Activated T-cell treated with anti-CD3 and anti-CD28 coated beads for 1 hour (primary cell): ENCODE measurements at regions not wholly inside any gene's neighbourhood (a gene's known extent, or its start where the extent isn't known, plus 50 kb on each side); places are given as distances from the start of the nearest gene placed in this dataset.
"Not testable (repeated sequence)": the region's sequence is repeated elsewhere in the genome, so short reads cannot be mapped to it uniquely, and the experiment has no call there.

Experiments used
- DNase-seq: peaks from one replicate; pipeline ENCODE4 v3.0.0-alpha.2; 2020; ENCODE audit warnings: low read depth

GRCh38 chr1:245025525-245025924 lies 129.3 kb upstream of the KIF26B start:
- no peak for DNase-seq

DNA sequence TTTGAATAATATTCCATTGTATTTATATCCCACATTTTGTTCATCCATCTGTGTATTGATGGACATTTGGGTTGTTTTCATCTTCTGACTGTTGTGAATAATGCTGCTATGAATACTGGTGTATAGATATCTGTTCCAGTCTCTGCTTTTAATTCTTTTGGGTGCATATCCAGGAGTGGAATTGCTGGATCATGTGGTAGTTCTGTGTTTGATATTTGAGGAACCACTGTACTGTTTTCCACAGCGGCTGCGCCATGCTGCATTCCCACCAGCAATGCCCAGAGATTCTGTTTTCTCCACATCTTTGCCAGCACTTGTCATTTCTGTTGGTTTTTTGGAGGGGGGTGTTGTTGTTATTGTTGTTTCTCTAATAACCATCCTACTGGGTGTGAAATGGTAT lies 131.6 kb upstream of the KIF26B start:
- no peak for DNase-seq

DNA sequence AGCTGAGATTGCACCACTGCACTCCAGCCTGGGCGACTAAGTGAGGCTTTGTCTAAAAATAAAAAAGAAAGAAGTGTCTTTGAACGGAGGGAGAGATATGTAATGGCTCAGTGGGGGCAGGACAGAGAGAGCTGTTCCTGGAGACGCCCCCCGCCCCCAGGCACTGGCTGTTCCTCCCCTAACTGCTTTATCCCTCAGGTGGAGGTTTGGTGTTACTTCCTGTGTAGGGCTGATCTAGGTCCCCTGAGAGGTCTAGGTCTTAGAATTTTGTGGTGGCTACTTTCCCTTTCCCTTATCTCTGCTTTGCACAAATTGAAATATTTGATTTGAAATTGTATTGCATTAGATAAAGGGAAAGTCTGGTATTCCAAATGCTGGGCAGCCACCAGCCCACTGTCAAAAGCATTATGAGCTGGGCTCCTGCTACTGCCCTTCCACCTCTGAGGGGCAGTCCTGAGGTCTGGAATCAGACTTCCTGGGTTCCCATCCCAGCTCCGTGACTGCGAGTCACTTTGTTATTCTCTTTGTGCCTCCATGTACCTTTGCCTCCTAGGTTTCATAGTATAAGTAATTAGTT lies 134.8 kb upstream of the KIF26B start:
- no peak for DNase-seq

- DNase-seq = no peak
These were observed 138.1 kb upstream of the KIF26B start for GRCh38 chr1:245016700-245017099.

DNA sequence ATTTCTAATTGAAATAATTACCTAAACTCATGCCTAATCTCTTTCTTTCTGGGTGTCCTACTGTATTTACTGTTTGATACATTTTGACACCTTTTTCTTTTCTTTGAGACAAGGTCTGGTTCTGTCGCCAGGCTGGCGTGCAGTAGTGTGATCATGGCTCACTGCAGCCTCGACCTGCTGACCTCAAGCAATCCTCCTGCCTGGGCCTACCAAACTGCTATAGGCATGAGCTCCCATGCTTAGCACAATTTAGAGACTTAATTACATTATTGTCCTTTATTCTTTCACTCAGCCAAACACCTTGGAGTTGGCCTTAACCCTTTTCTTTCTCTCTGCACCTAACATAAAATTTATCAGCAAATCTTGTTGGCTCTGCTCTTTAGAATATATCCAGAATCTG lies 139.8 kb upstream of the KIF26B start:
- DNase-seq = no peak

- no peak for DNase-seq
These were observed 140.3 kb upstream of the KIF26B start for GRCh38 chr1:245014247-245015029.

GRCh38 chr1:245010018-245010614 lies 144.7 kb upstream of the KIF26B start:
- no peak for DNase-seq

GRCh38 chr1:245008761-245009160 lies 144.4 kb upstream of the HNRNPU start:
- no peak for DNase-seq

DNA sequence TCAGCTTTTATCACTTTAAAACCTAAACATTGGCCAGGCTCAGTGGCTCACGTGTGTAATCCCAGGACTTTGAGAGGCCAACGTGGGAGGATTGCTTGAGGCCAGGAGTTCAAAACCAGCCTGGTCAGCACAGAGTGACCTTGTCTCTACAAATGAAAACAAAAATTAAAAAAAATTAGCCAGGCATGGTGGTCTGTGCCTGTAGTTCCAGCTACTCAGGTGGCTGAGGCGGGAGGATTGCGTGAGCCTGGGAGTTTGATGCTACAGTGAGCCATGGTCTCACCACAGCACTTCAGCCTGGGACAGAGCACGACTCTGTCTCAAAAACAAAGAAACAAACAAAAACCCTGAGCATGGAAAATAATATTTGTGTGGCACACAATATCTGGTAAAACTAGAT lies 143.5 kb upstream of the HNRNPU start:
- no peak for DNase-seq

DNA sequence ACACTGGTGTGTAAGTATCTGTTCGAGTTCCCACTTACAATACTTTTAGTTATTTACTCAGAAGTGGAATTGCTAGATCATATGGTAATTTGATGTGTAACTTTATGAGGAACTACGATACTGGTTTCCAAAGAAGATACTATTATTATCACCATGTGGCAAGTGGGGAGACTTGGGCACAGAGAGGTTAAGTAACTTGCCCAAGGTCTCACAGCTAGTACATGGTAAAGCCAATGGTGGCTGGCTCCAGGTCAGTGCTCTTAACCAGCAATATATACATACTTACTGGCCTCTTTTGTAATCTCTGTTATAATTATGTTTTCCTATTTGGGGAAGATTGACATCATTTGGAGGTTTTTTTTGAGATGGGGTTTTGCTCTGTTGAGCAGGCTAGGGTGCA lies 138.9 kb upstream of the HNRNPU start:
- no peak for DNase-seq

DNA sequence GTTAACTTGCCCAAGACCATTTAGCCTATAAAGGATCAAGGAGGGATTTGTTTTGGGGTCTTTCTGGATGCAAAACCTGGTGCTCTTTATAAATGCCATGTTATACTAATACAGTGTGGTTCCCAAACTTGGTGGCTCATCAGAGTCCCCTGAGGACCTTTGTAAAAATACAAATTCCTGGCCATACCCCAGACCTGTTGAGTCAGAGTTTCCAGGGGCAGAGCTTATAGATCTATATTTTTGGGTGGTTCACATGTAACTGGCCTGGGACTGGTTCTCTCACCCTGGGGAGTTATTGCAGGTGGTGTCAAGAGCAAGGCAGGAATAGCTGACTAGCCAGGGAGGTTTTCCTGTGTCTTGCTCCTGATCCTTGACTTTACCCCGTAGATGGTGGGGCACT lies 136.9 kb upstream of the HNRNPU start:
- DNase-seq = no peak

GRCh38 chr1:245000872-245001188 lies 136.5 kb upstream of the HNRNPU start:
- no peak for DNase-seq

GRCh38 chr1:244999644-245000043 lies 135.3 kb upstream of the HNRNPU start:
- DNase-seq = not testable (repeated sequence)

GRCh38 chr1:244998717-244999346 lies 134.5 kb upstream of the HNRNPU start:
- DNase-seq = no peak

DNA sequence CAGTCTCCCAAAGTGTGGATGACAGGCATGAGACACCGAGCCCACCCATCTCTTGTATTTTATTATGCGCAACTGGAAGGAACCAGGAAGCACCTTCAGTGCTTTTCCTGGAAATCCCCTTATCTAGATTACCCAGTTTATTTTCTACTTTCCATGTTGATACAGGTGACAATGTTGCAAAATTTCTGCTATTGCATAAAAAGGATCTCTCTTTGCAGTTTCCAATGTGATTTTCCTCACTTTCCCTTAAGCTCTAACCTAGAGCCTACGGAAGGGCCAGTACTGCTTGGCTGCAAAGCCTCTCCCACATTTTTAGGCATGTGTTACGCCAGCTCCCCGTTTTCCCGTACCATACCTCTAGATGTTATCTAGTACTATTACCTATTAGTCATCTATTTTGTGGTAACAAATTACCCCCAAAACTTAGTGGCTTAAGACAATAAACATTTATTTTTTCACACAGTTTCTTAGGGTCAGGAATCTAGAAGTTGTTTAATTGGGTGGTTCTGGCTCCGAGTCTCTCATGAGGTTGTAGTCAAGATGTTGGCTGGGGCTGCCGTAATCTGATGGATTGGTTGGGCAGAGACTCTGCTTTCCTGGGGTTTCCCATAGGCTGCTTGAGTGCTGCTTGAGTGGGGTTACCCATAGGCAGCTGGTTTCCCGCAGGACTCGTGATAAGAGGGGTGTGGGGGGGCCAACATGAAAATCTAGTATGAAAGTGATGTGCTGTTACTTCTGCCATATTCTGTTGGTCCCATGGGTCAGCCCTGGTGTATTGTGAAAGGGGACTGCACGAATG lies 131.5 kb upstream of the HNRNPU start:
- DNase-seq = no peak

GRCh38 chr1:244992833-244993232 lies 128.5 kb upstream of the HNRNPU start:
- no peak for DNase-seq

- no peak for DNase-seq
These were observed 125.5 kb upstream of the HNRNPU start for GRCh38 chr1:244989813-244990212.

GRCh38 chr1:244988521-244988920 lies 124.2 kb upstream of the HNRNPU start:
- DNase-seq = no peak

- DNase-seq = no peak
These were observed 116.3 kb upstream of the HNRNPU start for GRCh38 chr1:244980605-244981004.

- no peak for DNase-seq
These were observed 110.2 kb upstream of the HNRNPU start for GRCh38 chr1:244974550-244974949.

DNA sequence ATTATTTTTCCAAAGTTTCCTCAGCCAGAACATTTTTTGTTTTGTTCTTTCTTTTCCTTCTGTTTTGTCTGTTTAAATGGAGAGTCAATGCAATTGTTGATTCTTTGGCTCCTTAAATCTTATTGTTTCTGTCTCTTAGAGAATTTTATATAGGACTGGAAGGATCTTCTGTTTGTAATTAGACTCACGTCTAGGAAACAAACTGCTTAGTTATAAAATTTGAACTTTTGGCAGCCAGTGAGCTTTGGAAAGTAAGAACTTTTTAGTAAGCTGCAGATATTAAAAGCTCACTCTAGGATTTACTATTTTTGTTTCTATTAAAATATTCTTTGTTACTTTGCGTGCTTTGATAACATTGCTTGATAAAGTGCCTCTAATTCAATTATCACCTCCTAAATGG lies 109.8 kb upstream of the HNRNPU start:
- DNase-seq = no peak

DNA sequence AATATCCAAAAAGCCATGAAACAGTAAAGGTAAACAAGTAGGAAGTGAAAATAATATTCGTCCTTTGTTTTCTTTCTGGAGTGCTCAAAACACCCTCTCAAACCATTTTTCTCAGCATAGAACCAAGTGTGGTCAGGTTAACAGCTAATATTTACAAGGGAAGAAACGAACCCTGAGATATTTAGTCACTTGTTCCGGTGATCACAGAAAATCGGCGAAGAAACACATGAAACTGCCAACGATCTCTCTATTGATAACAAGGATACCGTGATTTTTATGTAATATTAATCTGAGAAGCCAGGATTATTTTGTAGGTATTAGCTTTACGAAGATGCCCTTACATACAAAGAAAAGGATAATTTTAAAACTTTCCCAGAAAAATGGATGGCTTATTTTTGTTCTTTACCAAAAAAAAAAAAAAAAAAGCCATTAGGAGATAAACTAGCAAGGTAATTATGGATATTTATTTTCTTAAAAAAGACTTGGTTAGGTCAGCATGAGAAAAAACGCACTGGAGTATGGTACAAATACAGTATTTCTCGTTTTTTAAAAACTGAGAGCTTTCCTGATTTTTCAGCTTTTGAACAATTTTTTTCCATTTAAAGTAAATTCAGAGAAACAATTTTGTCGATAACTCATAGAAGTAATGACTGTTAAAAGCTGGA lies 107.3 kb upstream of the HNRNPU start:
- no peak for DNase-seq
